PC-9 (cell line): ENCODE measurements at regions not wholly inside any gene's neighbourhood (a gene's known extent, or its start where the extent isn't known, plus 50 kb on each side); places are given as distances from the start of the nearest gene placed in this dataset.
"Not testable (repeated sequence)": the region's sequence is repeated elsewhere in the genome, so short reads cannot be mapped to it uniquely, and the experiment has no call there.

Experiments
- CTCF ChIP-seq: fragments of 200-600 bp; sonication (generic); conservative IDR thresholded peaks from 2 replicates; pipeline ENCODE4 v1.6.1; 2017; ENCODE audit warnings: mixed run types, antibody characterized with exemption, mild to moderate bottlenecking, moderate library complexity
- EZH2 ChIP-seq: fragments of 200-600 bp; sonication (generic); IDR thresholded peaks from 2 replicates; pipeline ENCODE4 v1.8.0; 2017; ENCODE audit warnings: antibody characterized with exemption, low read depth

GRCh38 chr2:242103093-242103492, 233.6 kb downstream of the RTP5 start:
- not testable (repeated sequence) for TF ChIP-seq CTCF, EZH2
